Breast epithelium (tissue), 3 donors: ENCODE measurements at regions not wholly inside any gene's neighbourhood (a gene's known extent, or its start where the extent isn't known, plus 50 kb on each side); places are given as distances from the start of the nearest gene placed in this dataset.

Experiments
- POLR2A ChIP-seq: fragments of 450-650 bp; IDR thresholded peaks from one replicate; pipeline ENCODE4 v1.6.1; 2016; ENCODE audit warnings: antibody characterized with exemption, mild to moderate bottlenecking, moderate library complexity
- TF ChIP-seq, protein P1 (sequence below), 3 donors: fragments of 450-650 bp; IDR thresholded peaks; one replicate each; pipeline ENCODE4 v1.5.1; 2016 to 2017; ENCODE audit warnings: antibody characterized with exemption in 3 of 3, mild to moderate bottlenecking in 3 of 3, moderate library complexity in 3 of 3

DNA sequence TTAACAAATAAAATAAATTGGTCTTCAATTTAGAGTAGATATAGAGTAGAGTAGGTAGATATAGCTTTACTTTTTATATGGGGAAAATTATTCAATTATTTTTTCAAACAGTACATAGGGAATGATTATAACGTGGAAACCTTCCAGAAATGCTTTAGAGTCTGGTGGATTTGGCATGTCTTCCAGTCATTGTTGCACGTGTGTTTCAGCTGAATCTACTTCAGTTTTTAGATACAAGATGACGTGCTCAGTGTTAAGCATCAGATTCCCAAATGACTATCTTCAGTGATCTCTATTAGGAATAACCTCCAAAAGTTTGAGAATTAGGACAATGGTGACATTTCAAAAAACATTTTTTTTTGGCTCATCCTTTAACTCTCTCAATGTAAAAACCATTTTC lies 616.9 kb downstream of the ANKRD50 start:
- TF ChIP-seq, protein P1, sequence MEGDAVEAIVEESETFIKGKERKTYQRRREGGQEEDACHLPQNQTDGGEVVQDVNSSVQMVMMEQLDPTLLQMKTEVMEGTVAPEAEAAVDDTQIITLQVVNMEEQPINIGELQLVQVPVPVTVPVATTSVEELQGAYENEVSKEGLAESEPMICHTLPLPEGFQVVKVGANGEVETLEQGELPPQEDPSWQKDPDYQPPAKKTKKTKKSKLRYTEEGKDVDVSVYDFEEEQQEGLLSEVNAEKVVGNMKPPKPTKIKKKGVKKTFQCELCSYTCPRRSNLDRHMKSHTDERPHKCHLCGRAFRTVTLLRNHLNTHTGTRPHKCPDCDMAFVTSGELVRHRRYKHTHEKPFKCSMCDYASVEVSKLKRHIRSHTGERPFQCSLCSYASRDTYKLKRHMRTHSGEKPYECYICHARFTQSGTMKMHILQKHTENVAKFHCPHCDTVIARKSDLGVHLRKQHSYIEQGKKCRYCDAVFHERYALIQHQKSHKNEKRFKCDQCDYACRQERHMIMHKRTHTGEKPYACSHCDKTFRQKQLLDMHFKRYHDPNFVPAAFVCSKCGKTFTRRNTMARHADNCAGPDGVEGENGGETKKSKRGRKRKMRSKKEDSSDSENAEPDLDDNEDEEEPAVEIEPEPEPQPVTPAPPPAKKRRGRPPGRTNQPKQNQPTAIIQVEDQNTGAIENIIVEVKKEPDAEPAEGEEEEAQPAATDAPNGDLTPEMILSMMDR (IDR thresholded peaks at IDR 0.05), result no peak
- no peak for TF ChIP-seq POLR2A
